Panc1 (cell line): ENCODE measurements at regions not wholly inside any gene's neighbourhood (a gene's known extent, or its start where the extent isn't known, plus 50 kb on each side); places are given as distances from the start of the nearest gene placed in this dataset.

Experiments
- ATAC-seq: fragments of 200-7000 bp; cut with Tn5 transposase; 2 replicates; pipeline ENCODE4 v1.9.1; 2020; ENCODE audit warnings: mild to moderate bottlenecking, moderate library complexity
- BruUV-seq: library from RNA; stranded (reverse); fragments of 400-500 nt; replicated peaks from 2 replicates; lab custom pipeline; 2021; lab: Mats Ljungman, UMichigan
- CTCF ChIA-PET: fragments of 300-600 bp; sonication (Branson Sonifier 250); formaldehyde crosslinking; loops from one replicate; lab custom pipeline; 2022; ENCODE audit warnings: antibody characterized with exemption; lab: Charles Lee
- POLR2A ChIA-PET: fragments of 300-600 bp; sonication (Branson Sonifier 250); formaldehyde crosslinking; loops from one replicate; lab custom pipeline; 2022; ENCODE audit warnings: antibody characterized with exemption; lab: Charles Lee
- DNase-seq: peaks from one replicate; pipeline ENCODE4 v3.0.0-alpha.2; 2010; ENCODE audit warnings: low read depth, low spot score
- H3K27ac ChIP-seq: 2 replicates; pipeline ENCODE4 v1.5.1; 2011; ENCODE audit warnings: mild to moderate bottlenecking, low read length, inconsistent platforms
- H3K27me3 ChIP-seq: fragments of 200-500 bp; sonication (Bioruptor generic); 2 replicates; pipeline ENCODE4 v1.6.0; 2014; ENCODE audit warnings: low read length, inconsistent platforms; ENCODE audit not compliant: control insufficient read depth, insufficient read depth
- H3K36me3 ChIP-seq: fragments of 200-500 bp; sonication (Bioruptor generic); 2 replicates; pipeline ENCODE4 v1.5.1; 2014; ENCODE audit warnings: inconsistent platforms, mild to moderate bottlenecking, low read length, moderate library complexity; ENCODE audit not compliant: control insufficient read depth, insufficient read depth
- H3K4me1 ChIP-seq: 2 replicates; pipeline ENCODE4 v1.5.1; 2011; ENCODE audit warnings: inconsistent platforms, mild to moderate bottlenecking, low read length, moderate library complexity; ENCODE audit not compliant: control insufficient read depth, insufficient read depth
- H3K4me3 ChIP-seq, 2 experiments: 2 replicates each; pipeline ENCODE4 v1.5.1; 2011 to 2012; ENCODE audit warnings: low read depth in 2 of 2, low read length in 2 of 2, mild to moderate bottlenecking in 2 of 2, inconsistent platforms in 1 of 2, moderate library complexity in 1 of 2
- H3K9me3 ChIP-seq: fragments of 200-500 bp; sonication (Bioruptor generic); 2 replicates; pipeline ENCODE4 v1.5.1; 2014; ENCODE audit warnings: low read depth, mild to moderate bottlenecking, inconsistent platforms, low read length, moderate library complexity; ENCODE audit not compliant: control insufficient read depth, insufficient read depth
- POLR2AphosphoS5 ChIP-seq: IDR thresholded peaks from 2 replicates; pipeline ENCODE4 v1.6.1; 2012; ENCODE audit warnings: mild to moderate bottlenecking, low read depth, low read length, moderate library complexity
- SIN3A ChIP-seq: IDR thresholded peaks from 2 replicates; pipeline ENCODE4 v1.6.1; 2012; ENCODE audit warnings: low read depth, mild to moderate bottlenecking, low read length, moderate library complexity, borderline replicate concordance; ENCODE audit not compliant: insufficient read depth
- TCF7L2 ChIP-seq: IDR thresholded peaks from 2 replicates; pipeline ENCODE4 v1.6.1; 2011; ENCODE audit warnings: mild to moderate bottlenecking, low read depth, low read length, inconsistent platforms
- in situ Hi-C: cut with HindIII; loops from 2 replicates; pipeline ENCODE4 v1.10.0; 2016; ENCODE audit warnings: low sequenced_read_pairs, low pct_unique_long_range_greater_than_20kb
- intact Hi-C: fragments of 100-400 bp; cut with micrococcal nuclease; formaldehyde crosslinking; loops from one replicate; pipeline ENCODE4 v1.10.0; 2022; ENCODE audit not compliant: unreplicated experiment
- TF ChIP-seq, protein P1 (sequence below): fragments of 450-650 bp; IDR thresholded peaks from 2 replicates; pipeline ENCODE4 v1.5.1; 2017; ENCODE audit warnings: mild to moderate bottlenecking
- TF ChIP-seq, protein P2 (sequence below), 2 experiments: IDR thresholded peaks; 2 replicates each; pipeline ENCODE4 v1.6.1; 2011 to 2012; ENCODE audit warnings: low read depth in 2 of 2, control low read depth in 1 of 2, low read length in 1 of 2, mild to moderate bottlenecking in 1 of 2, moderate library complexity in 1 of 2; ENCODE audit not compliant: insufficient read depth in 1 of 2

DNA sequence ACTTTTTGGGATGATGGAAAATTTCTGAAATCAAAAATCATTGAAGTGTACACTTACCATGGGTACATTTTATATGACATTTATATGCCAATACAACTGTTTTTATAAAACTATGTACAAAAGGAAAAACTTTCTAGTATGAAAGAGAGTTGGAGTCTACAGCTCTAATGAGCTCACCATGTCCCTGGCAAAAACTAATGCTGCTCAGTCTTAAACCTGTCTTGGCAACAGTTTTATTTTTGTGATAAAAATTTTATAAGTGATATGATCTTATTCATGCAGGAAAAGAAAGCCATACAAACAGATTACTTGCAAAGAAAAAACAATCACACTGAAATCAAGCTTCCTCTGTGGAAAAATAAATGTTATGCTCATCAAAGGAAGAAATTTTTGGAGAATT, 78.9 kb upstream of the RASEF start:
- H3K36me3 ChIP-seq = no peaks in the 10 kb centered on the region
- CTCF ChIA-PET = no interaction called here
- BruUV-seq = no TSS peak
- TF ChIP-seq, protein P1, sequence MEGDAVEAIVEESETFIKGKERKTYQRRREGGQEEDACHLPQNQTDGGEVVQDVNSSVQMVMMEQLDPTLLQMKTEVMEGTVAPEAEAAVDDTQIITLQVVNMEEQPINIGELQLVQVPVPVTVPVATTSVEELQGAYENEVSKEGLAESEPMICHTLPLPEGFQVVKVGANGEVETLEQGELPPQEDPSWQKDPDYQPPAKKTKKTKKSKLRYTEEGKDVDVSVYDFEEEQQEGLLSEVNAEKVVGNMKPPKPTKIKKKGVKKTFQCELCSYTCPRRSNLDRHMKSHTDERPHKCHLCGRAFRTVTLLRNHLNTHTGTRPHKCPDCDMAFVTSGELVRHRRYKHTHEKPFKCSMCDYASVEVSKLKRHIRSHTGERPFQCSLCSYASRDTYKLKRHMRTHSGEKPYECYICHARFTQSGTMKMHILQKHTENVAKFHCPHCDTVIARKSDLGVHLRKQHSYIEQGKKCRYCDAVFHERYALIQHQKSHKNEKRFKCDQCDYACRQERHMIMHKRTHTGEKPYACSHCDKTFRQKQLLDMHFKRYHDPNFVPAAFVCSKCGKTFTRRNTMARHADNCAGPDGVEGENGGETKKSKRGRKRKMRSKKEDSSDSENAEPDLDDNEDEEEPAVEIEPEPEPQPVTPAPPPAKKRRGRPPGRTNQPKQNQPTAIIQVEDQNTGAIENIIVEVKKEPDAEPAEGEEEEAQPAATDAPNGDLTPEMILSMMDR = no peak
- TF ChIP-seq POLR2AphosphoS5 (no peak), TCF7L2 (no peak), SIN3A (no peak)
- TF ChIP-seq, protein P2, sequence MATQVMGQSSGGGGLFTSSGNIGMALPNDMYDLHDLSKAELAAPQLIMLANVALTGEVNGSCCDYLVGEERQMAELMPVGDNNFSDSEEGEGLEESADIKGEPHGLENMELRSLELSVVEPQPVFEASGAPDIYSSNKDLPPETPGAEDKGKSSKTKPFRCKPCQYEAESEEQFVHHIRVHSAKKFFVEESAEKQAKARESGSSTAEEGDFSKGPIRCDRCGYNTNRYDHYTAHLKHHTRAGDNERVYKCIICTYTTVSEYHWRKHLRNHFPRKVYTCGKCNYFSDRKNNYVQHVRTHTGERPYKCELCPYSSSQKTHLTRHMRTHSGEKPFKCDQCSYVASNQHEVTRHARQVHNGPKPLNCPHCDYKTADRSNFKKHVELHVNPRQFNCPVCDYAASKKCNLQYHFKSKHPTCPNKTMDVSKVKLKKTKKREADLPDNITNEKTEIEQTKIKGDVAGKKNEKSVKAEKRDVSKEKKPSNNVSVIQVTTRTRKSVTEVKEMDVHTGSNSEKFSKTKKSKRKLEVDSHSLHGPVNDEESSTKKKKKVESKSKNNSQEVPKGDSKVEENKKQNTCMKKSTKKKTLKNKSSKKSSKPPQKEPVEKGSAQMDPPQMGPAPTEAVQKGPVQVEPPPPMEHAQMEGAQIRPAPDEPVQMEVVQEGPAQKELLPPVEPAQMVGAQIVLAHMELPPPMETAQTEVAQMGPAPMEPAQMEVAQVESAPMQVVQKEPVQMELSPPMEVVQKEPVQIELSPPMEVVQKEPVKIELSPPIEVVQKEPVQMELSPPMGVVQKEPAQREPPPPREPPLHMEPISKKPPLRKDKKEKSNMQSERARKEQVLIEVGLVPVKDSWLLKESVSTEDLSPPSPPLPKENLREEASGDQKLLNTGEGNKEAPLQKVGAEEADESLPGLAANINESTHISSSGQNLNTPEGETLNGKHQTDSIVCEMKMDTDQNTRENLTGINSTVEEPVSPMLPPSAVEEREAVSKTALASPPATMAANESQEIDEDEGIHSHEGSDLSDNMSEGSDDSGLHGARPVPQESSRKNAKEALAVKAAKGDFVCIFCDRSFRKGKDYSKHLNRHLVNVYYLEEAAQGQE (IDR thresholded peaks at IDR 0.05; ENCODE audit: insufficient read depth in 1 of 2, low read depth in 2 of 2, low read length in 1 of 2) = no peak
- no peak overlapping the region for H3K27ac ChIP-seq
- no peak overlapping the region for H3K4me3 ChIP-seq
- POLR2A ChIA-PET = no interaction called here
- H3K9me3 ChIP-seq = no peaks in the 10 kb centered on the region
- DNase-seq (no peak), ATAC-seq (no peak)
- H3K4me1 ChIP-seq = no peaks in the 10 kb centered on the region
- in situ Hi-C loops = no loop called here
- H3K27me3 ChIP-seq = no peaks in the 10 kb centered on the region
- intact Hi-C loops = no loop called here

DNA sequence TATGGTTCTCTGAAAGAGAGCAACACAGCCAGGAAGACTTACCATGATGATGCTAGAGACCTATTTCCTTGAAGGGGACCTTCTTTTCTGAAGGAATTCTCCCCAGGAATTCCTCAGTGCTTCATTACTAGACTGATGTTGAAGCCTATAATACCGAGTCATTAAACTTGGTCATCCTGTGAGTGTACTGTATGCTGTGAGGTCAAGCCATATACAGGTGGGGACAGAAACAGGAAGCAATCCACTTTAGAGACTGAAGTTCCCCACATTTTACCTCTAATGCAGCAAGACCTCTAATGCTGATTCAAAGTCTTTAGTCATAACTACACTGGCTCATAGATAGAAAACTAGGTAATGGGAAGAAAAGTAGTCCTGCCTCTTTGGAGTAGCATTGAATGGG, 77.1 kb upstream of the RASEF start:
- Histone ChIP-seq H3K4me1 (no peaks in the 10 kb centered on the region), H3K4me3 (no peak overlapping the region), H3K9me3 (no peaks in the 10 kb centered on the region), H3K27ac (no peak overlapping the region), H3K36me3 (no peaks in the 10 kb centered on the region), H3K27me3 (no peaks in the 10 kb centered on the region)
- ATAC-seq (no peak), DNase-seq (no peak)
- TF ChIP-seq, protein P1 = no peak
- in situ Hi-C loops (no loop called here), intact Hi-C loops (no loop called here)
- CTCF ChIA-PET = no interaction called here
- BruUV-seq = no TSS peak
- POLR2A ChIA-PET = no interaction called here
